ENCODE measurements at regions not wholly inside any gene's neighbourhood (a gene's known extent, or its start where the extent isn't known, plus 50 kb on each side); places are given as distances from the start of the nearest gene placed in this dataset.
A peak's percentile ranks its signal among the peaks of the same experiment; 100 is the strongest.

DNA sequence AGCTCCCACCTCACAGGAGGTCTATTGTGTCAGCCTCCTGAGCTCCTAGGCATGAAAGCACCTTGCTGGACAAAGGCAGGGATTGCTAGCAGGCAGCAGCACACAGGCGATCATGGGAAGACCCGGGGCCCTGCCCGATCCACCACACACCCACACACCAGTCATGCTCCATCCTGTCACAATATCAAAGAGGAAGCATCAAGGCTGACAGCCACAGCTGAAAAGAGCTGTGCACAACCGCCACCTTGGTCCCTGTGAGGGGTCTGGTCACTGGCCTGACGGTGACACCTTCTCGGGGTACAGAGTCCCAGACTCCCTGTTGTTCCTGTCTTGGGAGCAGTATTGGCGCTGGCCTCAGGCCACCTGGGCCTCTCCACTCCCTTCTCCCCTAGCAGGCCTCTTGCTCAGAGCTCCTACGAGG, 89.7 kb upstream of the RET start:
- Histone ChIP-seq H3K27me3 (ENCODE audit: control insufficient read depth in 2 of 2, insufficient read depth in 2 of 2, low read length in 2 of 2) (no peaks in the 10 kb centered on the region), H3K9ac (ENCODE audit: insufficient read depth, low read length, poor library complexity, severe bottlenecking) (no peak overlapping the region), H3K4me3 (replicated peaks in 1 of 3; ENCODE audit: low read depth in 2 of 3, low read length in 3 of 3) (no peak overlapping the region), H3K36me3 (replicated peaks in 1 of 2; ENCODE audit: control insufficient read depth in 1 of 2, insufficient read depth in 2 of 2, low read length in 2 of 2) (no peaks in the 10 kb centered on the region), H4K20me1 (ENCODE audit: insufficient read depth, low read length) (no peaks in the 10 kb centered on the region), H3K4me1 (ENCODE audit: control insufficient read depth in 1 of 2, insufficient read depth in 2 of 2, low read length in 2 of 2) (peaks cover 13 to 15% of the 10 kb centered on the region in 2 donors), H3K4me2 (replicated peaks; ENCODE audit: extremely low read depth, low read length, poor library complexity, severe bottlenecking) (no peak overlapping the region), H3K27ac (ENCODE audit: low read depth in 1 of 2, low read length in 2 of 2) (no peak overlapping the region), H3K79me2 (ENCODE audit: insufficient read depth, low read length) (no peaks in the 10 kb centered on the region), H3K9me3 (replicated peaks in 1 of 2; ENCODE audit: control insufficient read depth in 1 of 2, insufficient read depth in 1 of 2, low read length in 2 of 2) (no peaks in the 10 kb centered on the region), H2AFZ (ENCODE audit: insufficient read depth, low read depth, low read length, poor library complexity, severe bottlenecking) (peak overlapping the region; percentile 44)
- DNase-seq: peak in 1 of 3 donors; percentile 6
- peaks cover 0 to 7% (median 5%) of the 10 kb centered on the region in 3 donors for H3K27me3 Mint-ChIP-seq (ENCODE audit: low read depth in 3 of 3)
- peak overlapping the region in 1 of 7 donors; percentile 6 for H3K27ac Mint-ChIP-seq
- no peak overlapping the region for H3K4me3 Mint-ChIP-seq
- peaks cover 0 to 4% (median 0%) of the 10 kb centered on the region in 7 donors for H3K9me3 Mint-ChIP-seq
- TF ChIP-seq, protein P1, sequence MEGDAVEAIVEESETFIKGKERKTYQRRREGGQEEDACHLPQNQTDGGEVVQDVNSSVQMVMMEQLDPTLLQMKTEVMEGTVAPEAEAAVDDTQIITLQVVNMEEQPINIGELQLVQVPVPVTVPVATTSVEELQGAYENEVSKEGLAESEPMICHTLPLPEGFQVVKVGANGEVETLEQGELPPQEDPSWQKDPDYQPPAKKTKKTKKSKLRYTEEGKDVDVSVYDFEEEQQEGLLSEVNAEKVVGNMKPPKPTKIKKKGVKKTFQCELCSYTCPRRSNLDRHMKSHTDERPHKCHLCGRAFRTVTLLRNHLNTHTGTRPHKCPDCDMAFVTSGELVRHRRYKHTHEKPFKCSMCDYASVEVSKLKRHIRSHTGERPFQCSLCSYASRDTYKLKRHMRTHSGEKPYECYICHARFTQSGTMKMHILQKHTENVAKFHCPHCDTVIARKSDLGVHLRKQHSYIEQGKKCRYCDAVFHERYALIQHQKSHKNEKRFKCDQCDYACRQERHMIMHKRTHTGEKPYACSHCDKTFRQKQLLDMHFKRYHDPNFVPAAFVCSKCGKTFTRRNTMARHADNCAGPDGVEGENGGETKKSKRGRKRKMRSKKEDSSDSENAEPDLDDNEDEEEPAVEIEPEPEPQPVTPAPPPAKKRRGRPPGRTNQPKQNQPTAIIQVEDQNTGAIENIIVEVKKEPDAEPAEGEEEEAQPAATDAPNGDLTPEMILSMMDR (IDR thresholded peaks at IDR 0.05): no peak
- H3K36me3 Mint-ChIP-seq: no peaks in the 10 kb centered on the region
- WGBS (ENCODE audit: insufficient coverage): 21% methylated on average over 5 of the region's 8 CpGs
- H3K4me1 Mint-ChIP-seq: peaks cover 28% of the 10 kb centered on the region
- intact Hi-C loops (cut with micrococcal nuclease): no loop called here

DNA sequence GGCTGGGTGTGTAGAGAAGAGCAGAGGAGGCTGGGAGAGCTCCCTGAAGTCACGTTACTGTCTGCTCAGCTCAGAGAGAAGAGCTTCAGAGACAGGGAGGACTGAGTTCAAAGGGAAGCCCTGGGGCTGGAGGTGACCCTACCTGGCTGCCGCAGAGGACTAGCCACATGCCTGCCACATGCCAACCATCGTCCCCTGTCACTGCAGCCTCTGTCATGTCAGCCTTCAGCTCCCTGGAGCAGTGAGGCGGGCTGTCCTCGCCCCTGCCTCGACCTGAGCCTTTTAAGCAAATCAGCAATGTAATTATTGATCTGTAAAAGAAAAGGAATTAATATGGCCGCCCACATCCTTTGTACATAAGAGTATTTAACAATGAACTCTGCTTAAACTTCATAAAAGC, 89.3 kb upstream of the RET start:
- Histone ChIP-seq H3K9me3 (replicated peaks in 1 of 2; ENCODE audit: control insufficient read depth in 1 of 2, insufficient read depth in 1 of 2, low read length in 2 of 2) (no peaks in the 10 kb centered on the region), H3K9ac (ENCODE audit: insufficient read depth, low read length, poor library complexity, severe bottlenecking) (no peak overlapping the region), H3K4me2 (replicated peaks; ENCODE audit: extremely low read depth, low read length, poor library complexity, severe bottlenecking) (no peak overlapping the region), H4K20me1 (ENCODE audit: insufficient read depth, low read length) (no peaks in the 10 kb centered on the region), H3K36me3 (replicated peaks in 1 of 2; ENCODE audit: control insufficient read depth in 1 of 2, insufficient read depth in 2 of 2, low read length in 2 of 2) (no peaks in the 10 kb centered on the region), H3K4me1 (ENCODE audit: control insufficient read depth in 1 of 2, insufficient read depth in 2 of 2, low read length in 2 of 2) (peaks cover 13 to 15% of the 10 kb centered on the region in 2 donors), H3K79me2 (ENCODE audit: insufficient read depth, low read length) (no peaks in the 10 kb centered on the region), H3K27me3 (ENCODE audit: control insufficient read depth in 2 of 2, insufficient read depth in 2 of 2, low read length in 2 of 2) (no peaks in the 10 kb centered on the region), H3K27ac (ENCODE audit: low read depth in 1 of 2, low read length in 2 of 2) (no peak overlapping the region), H2AFZ (ENCODE audit: insufficient read depth, low read depth, low read length, poor library complexity, severe bottlenecking) (peak overlapping the region; percentile 44), H3K4me3 (replicated peaks in 1 of 3; ENCODE audit: low read depth in 2 of 3, low read length in 3 of 3) (no peak overlapping the region)
- H3K27me3 Mint-ChIP-seq (ENCODE audit: low read depth in 3 of 3): peaks cover 0 to 7% (median 5%) of the 10 kb centered on the region in 3 donors
- no peak overlapping the region for H3K4me3 Mint-ChIP-seq
- 83% methylated on average over 2 of the region's 7 CpGs for WGBS (ENCODE audit: insufficient coverage)
- peak overlapping the region in 2 of 7 donors; percentile 42 to 58 for H3K27ac Mint-ChIP-seq
- TF ChIP-seq, protein P1 (IDR thresholded peaks at IDR 0.05): no peak
- H3K9me3 Mint-ChIP-seq: peaks cover 0 to 4% (median 0%) of the 10 kb centered on the region in 7 donors
- peaks cover 28% of the 10 kb centered on the region for H3K4me1 Mint-ChIP-seq
- no peaks in the 10 kb centered on the region for H3K36me3 Mint-ChIP-seq
- intact Hi-C loops (cut with micrococcal nuclease): no loop called here
- no peak for DNase-seq
